A549 (cell line): ENCODE measurements at regions not wholly inside any gene's neighbourhood (a gene's known extent, or its start where the extent isn't known, plus 50 kb on each side); places are given as distances from the start of the nearest gene placed in this dataset.

Experiments used
- ATAC-seq, 2 experiments: fragments of 200-7000 bp in 1 of 2; fragments of >200 bp in 1 of 2; cut with Nextera tagmentation in 1 of 2; cut with Tn5 transposase in 1 of 2; 3 replicates each; pipeline versions ENCODE4 v1.8.0 to v1.9.1; 2018 to 2020; ENCODE audit warnings: mild to moderate bottlenecking in 1 of 2, moderate library complexity in 1 of 2
- CTCF ChIA-PET: fragments of 300-600 bp; sonication (Branson Sonifier 250); formaldehyde crosslinking; extraction: SDS; loops from one replicate; lab custom pipeline; 2021; ENCODE audit warnings: antibody characterized with exemption, inconsistent platforms; lab: Yijun Ruan, JAX
- POLR2A ChIA-PET: fragments of 350-600 bp; formaldehyde crosslinking; extraction: SDS; loops from one replicate; lab custom pipeline; 2021; ENCODE audit warnings: antibody characterized with exemption, inconsistent platforms; lab: Yijun Ruan, JAX
- DNase-seq, 2 experiments: peaks; one replicate each; pipeline versions ENCODE4 v3.0.0 to v3.0.0-alpha.2; 2011 to 2016; ENCODE audit warnings: low read depth in 1 of 2, low spot score in 1 of 2
- FAIRE-seq: peaks from 2 replicates; lab custom pipeline; 2011; peaks lifted over from hg19 to GRCh38; lab: Jason Lieb, UNC
- H3K27ac ChIP-seq, 2 experiments: fragments of >200 bp; sonication (Bioruptor Twin); formaldehyde crosslinking; 3 replicates each; pipeline ENCODE4 v1.5.1; 2016 to 2017
- H3K4me1 ChIP-seq: fragments of >200 bp; sonication (Bioruptor Twin); formaldehyde crosslinking; 3 replicates; pipeline ENCODE4 v1.6.1; 2016
- H3K4me2 ChIP-seq: fragments of >200 bp; sonication (Bioruptor Twin); formaldehyde crosslinking; 3 replicates; pipeline ENCODE4 v1.6.1; 2016
- H3K4me3 ChIP-seq: fragments of >200 bp; sonication (Bioruptor Twin); formaldehyde crosslinking; 3 replicates; pipeline ENCODE4 v1.5.1; 2016
- H3K9me3 ChIP-seq: fragments of >200 bp; sonication (Bioruptor Twin); formaldehyde crosslinking; 3 replicates; pipeline ENCODE4 v1.6.1; 2016
- ATOH8 ChIP-seq: fragments of 250-450 bp; sonication (Bioruptor Pico); IDR thresholded peaks from 2 replicates; pipeline ENCODE4 v1.5.0; 2020; ENCODE audit warnings: low read depth, mild to moderate bottlenecking, moderate library complexity
- BCL3 ChIP-seq: fragments of >200 bp; sonication (Bioruptor Twin); formaldehyde crosslinking; IDR thresholded peaks from 3 replicates; pipeline ENCODE4 v1.6.1; 2016
- CBX2 ChIP-seq: fragments of 200-600 bp; sonication (generic); IDR thresholded peaks from 2 replicates; pipeline ENCODE4 v1.6.1; 2016; ENCODE audit warnings: low read depth, mild to moderate bottlenecking, borderline replicate concordance
- EHMT2 ChIP-seq: fragments of 200-600 bp; sonication (generic); IDR thresholded peaks from 2 replicates; pipeline ENCODE4 v1.6.1; 2016; ENCODE audit warnings: antibody characterized with exemption, low read depth, mild to moderate bottlenecking, moderate library complexity
- MAFK ChIP-seq: fragments of 450-650 bp; IDR thresholded peaks from 2 replicates; pipeline ENCODE4 v1.6.1; 2014; ENCODE audit not compliant: partially characterized antibody
- MAX ChIP-seq: IDR thresholded peaks from 2 replicates; pipeline ENCODE4 v1.6.1; 2012
- NFE2L2 ChIP-seq: fragments of 150-350 bp; conservative IDR thresholded peaks from 2 replicates; pipeline ENCODE4 v1.6.1; 2014; ENCODE audit warnings: low read length
- PHF8 ChIP-seq: fragments of 200-600 bp; sonication (generic); IDR thresholded peaks from 2 replicates; pipeline ENCODE4 v1.6.1; 2016; ENCODE audit warnings: low read depth, mild to moderate bottlenecking, antibody characterized with exemption, moderate library complexity, borderline replicate concordance
- POLR2A ChIP-seq: IDR thresholded peaks from 2 replicates; pipeline ENCODE4 v1.6.1; 2012; ENCODE audit warnings: mild to moderate bottlenecking, low read length
- WGBS: methylation state at CpG from one replicate; pipeline ENCODE4 v1.1.6; 2017; ENCODE audit errors: missing lambda C conversion rate; 5-methylcytosine and 5-hydroxymethylcytosine counted together
- TF ChIP-seq, protein P1 (sequence below): IDR thresholded peaks from 2 replicates; pipeline ENCODE4 v1.6.1; 2012; ENCODE audit warnings: low read depth, borderline replicate concordance
- TF ChIP-seq, protein P2 (sequence below): fragments of >200 bp; sonication (Bioruptor Twin); formaldehyde crosslinking; IDR thresholded peaks from 3 replicates; pipeline ENCODE4 v1.5.1; 2016
- TF ChIP-seq, protein P3 (sequence below): fragments of 200-600 bp; sonication (generic); IDR thresholded peaks from 2 replicates; pipeline ENCODE4 v1.6.1; 2016; ENCODE audit warnings: antibody characterized with exemption, mild to moderate bottlenecking, moderate library complexity

DNA sequence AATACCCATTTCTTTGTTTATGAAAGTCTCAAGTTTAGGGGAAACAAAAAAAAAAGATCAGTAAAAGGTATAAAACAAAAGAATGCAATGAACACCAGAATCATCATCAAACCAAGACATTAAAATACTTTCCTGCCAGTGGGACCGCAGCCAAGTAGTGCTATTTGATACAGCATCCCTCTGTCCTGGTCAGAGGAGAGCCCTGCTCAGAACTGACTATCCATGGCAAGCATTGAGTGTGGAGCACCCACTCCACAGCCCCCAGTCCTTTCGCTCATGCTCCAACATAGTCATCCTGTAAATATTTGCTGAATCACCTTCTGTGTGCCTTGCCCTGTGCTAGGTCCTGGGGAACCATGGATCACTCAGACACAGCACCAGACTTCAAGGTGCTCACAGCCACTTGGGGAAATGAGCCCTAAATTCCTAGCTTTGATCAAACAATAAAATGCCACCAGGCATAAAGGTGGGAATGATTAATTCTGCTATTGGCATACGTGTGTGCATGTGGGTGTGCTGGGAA is 213.6 kb upstream of the TBX20 start:
- CTCF ChIA-PET, result interaction anchor here (1.1 kb wide), 1 partner anchor 19 kb away, joined by 3 read pairs; no protein-coding TSS in a partner anchor
- no peak overlapping the region for H3K4me3 ChIP-seq
- FAIRE-seq, result no peak
- TF ChIP-seq PHF8 (no peak), MAFK (peak; percentile 31)
- TF ChIP-seq, all 56 proteins: peak for 1
- no peak overlapping the region for H3K4me2 ChIP-seq
- no peak overlapping the region for H3K27ac ChIP-seq
- H3K4me1 ChIP-seq, result no peaks in the 10 kb centered on the region
- ATAC-seq (0 out of 6 replicates have a peak, but pooled peaks of 1 of the 2 experiments have one; percentile 13), DNase-seq (no peak)
- 9% methylated on average over 3 of the region's 3 CpGs for WGBS
- POLR2A ChIA-PET, result no interaction called here
- no peaks in the 10 kb centered on the region for H3K9me3 ChIP-seq

- no peak for FAIRE-seq
These were observed 212.0 kb upstream of the TBX20 start for GRCh38 chr7:35465791-35466336.

More at GRCh38 chr7:35465791-35466336, 212.0 kb upstream of the TBX20 start:
- Histone ChIP-seq H3K4me1 (no peaks in the 10 kb centered on the region), H3K9me3 (no peaks in the 10 kb centered on the region), H3K4me3 (no peak overlapping the region), H3K27ac (no peak overlapping the region), H3K4me2 (no peak overlapping the region)
- ChIA-PET CTCF (no interaction called here), POLR2A (no interaction called here)
- WGBS, result 67% methylated on average over 15 of the region's 18 CpGs
- ATAC-seq (no peak), DNase-seq (no peak)
- TF ChIP-seq, protein P1, sequence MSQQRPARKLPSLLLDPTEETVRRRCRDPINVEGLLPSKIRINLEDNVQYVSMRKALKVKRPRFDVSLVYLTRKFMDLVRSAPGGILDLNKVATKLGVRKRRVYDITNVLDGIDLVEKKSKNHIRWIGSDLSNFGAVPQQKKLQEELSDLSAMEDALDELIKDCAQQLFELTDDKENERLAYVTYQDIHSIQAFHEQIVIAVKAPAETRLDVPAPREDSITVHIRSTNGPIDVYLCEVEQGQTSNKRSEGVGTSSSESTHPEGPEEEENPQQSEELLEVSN, result no peak
- TF ChIP-seq NFE2L2, result no peak
- no peak for TF ChIP-seq POLR2A
- TF ChIP-seq BCL3, result no peak
- TF ChIP-seq ATOH8, result no peak
- no peak for TF ChIP-seq CBX2
- TF ChIP-seq, protein P2, sequence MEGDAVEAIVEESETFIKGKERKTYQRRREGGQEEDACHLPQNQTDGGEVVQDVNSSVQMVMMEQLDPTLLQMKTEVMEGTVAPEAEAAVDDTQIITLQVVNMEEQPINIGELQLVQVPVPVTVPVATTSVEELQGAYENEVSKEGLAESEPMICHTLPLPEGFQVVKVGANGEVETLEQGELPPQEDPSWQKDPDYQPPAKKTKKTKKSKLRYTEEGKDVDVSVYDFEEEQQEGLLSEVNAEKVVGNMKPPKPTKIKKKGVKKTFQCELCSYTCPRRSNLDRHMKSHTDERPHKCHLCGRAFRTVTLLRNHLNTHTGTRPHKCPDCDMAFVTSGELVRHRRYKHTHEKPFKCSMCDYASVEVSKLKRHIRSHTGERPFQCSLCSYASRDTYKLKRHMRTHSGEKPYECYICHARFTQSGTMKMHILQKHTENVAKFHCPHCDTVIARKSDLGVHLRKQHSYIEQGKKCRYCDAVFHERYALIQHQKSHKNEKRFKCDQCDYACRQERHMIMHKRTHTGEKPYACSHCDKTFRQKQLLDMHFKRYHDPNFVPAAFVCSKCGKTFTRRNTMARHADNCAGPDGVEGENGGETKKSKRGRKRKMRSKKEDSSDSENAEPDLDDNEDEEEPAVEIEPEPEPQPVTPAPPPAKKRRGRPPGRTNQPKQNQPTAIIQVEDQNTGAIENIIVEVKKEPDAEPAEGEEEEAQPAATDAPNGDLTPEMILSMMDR, result no peak
- TF ChIP-seq MAFK, result no peak
- TF ChIP-seq EHMT2, result no peak
- TF ChIP-seq, protein P3, sequence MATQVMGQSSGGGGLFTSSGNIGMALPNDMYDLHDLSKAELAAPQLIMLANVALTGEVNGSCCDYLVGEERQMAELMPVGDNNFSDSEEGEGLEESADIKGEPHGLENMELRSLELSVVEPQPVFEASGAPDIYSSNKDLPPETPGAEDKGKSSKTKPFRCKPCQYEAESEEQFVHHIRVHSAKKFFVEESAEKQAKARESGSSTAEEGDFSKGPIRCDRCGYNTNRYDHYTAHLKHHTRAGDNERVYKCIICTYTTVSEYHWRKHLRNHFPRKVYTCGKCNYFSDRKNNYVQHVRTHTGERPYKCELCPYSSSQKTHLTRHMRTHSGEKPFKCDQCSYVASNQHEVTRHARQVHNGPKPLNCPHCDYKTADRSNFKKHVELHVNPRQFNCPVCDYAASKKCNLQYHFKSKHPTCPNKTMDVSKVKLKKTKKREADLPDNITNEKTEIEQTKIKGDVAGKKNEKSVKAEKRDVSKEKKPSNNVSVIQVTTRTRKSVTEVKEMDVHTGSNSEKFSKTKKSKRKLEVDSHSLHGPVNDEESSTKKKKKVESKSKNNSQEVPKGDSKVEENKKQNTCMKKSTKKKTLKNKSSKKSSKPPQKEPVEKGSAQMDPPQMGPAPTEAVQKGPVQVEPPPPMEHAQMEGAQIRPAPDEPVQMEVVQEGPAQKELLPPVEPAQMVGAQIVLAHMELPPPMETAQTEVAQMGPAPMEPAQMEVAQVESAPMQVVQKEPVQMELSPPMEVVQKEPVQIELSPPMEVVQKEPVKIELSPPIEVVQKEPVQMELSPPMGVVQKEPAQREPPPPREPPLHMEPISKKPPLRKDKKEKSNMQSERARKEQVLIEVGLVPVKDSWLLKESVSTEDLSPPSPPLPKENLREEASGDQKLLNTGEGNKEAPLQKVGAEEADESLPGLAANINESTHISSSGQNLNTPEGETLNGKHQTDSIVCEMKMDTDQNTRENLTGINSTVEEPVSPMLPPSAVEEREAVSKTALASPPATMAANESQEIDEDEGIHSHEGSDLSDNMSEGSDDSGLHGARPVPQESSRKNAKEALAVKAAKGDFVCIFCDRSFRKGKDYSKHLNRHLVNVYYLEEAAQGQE, result no peak
- no peak for TF ChIP-seq MAX
